22Rv1 (cell line): ENCODE measurements at regions not wholly inside any gene's neighbourhood (a gene's known extent, or its start where the extent isn't known, plus 50 kb on each side); places are given as distances from the start of the nearest gene placed in this dataset.
"Not testable (repeated sequence)": the region's sequence is repeated elsewhere in the genome, so short reads cannot be mapped to it uniquely, and the experiment has no call there.

ENCODE experiments used
- ZFX ChIP-seq: fragments of 450-650 bp; IDR thresholded peaks from 2 replicates; pipeline ENCODE4 v1.6.1; 2017; ENCODE audit warnings: antibody characterized with exemption, borderline replicate concordance
- TF ChIP-seq, protein P1 (sequence below): fragments of 450-650 bp; IDR thresholded peaks from 2 replicates; pipeline ENCODE4 v1.5.1; 2017; ENCODE audit warnings: mild to moderate bottlenecking

DNA sequence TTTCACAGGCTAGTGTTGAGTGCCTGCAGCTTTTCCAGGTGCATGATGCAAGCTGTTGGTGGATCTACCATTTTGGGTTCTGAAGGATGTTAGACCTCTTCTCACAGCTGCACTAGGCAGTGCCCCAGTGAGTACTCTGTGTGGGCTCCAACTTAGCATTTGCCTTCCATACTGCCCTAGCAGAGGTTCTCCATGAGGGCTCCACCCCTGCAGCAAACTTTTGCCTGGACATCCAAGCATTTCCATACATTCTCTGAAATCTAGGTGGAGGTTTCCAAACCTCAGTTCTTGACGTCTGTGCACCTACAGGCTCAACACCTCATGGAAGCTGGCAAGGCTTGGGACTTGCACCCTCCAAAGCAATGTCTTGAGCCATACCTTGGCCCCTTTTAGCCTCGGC lies 1205.4 kb upstream of the SPRY2 start:
- TF ChIP-seq, protein P1, sequence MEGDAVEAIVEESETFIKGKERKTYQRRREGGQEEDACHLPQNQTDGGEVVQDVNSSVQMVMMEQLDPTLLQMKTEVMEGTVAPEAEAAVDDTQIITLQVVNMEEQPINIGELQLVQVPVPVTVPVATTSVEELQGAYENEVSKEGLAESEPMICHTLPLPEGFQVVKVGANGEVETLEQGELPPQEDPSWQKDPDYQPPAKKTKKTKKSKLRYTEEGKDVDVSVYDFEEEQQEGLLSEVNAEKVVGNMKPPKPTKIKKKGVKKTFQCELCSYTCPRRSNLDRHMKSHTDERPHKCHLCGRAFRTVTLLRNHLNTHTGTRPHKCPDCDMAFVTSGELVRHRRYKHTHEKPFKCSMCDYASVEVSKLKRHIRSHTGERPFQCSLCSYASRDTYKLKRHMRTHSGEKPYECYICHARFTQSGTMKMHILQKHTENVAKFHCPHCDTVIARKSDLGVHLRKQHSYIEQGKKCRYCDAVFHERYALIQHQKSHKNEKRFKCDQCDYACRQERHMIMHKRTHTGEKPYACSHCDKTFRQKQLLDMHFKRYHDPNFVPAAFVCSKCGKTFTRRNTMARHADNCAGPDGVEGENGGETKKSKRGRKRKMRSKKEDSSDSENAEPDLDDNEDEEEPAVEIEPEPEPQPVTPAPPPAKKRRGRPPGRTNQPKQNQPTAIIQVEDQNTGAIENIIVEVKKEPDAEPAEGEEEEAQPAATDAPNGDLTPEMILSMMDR = not testable (repeated sequence)
- TF ChIP-seq ZFX = not testable (repeated sequence)
